GM10248 (cell line): ENCODE measurements at regions not wholly inside any gene's neighbourhood (a gene's known extent, or its start where the extent isn't known, plus 50 kb on each side); places are given as distances from the start of the nearest gene placed in this dataset.

ENCODE experiments used
- CTCF ChIA-PET: fragments of 300-600 bp; sonication (Branson Sonifier 250); formaldehyde crosslinking; extraction: SDS; loops from one replicate; lab custom pipeline; 2021; ENCODE audit warnings: antibody characterized with exemption; lab: Yijun Ruan, JAX
- POLR2A ChIA-PET: fragments of 350-650 bp; sonication (Branson Sonifier 250); formaldehyde crosslinking; extraction: SDS; loops from one replicate; lab custom pipeline; 2020; ENCODE audit warnings: antibody characterized with exemption; lab: Yijun Ruan, JAX
- DNase-seq: peaks from one replicate; pipeline ENCODE4 v3.0.0; 2012; ENCODE audit errors: extremely low spot score
- CTCF ChIP-seq: IDR thresholded peaks from 2 replicates; pipeline ENCODE4 v1.5.1; 2012; ENCODE audit warnings: mild to moderate bottlenecking, low read depth; ENCODE audit errors: extremely low read depth, missing control alignments, control extremely low read depth

- CTCF ChIA-PET: interaction anchor here (0.8 to 1.5 kb wide), 4 partner anchors 11 to 16 kb away, joined by 3 to 4 read pairs (median 3); no protein-coding TSS in a partner anchor
- TF ChIP-seq CTCF: no peak
- POLR2A ChIA-PET: no interaction called here
- DNase-seq: no peak
Observed at GRCh38 chr3:82015241-82015640, 253.8 kb upstream of the GBE1 start.

GRCh38 chr3:82012775-82013174 lies 251.3 kb upstream of the GBE1 start:
- ChIA-PET CTCF (no interaction called here), POLR2A (no interaction called here)
- no peak for TF ChIP-seq CTCF
- DNase-seq: no peak

GRCh38 chr3:82011336-82011735 lies 249.9 kb upstream of the GBE1 start:
- CTCF ChIA-PET: no interaction called here
- no peak for TF ChIP-seq CTCF
- no peak for DNase-seq
- POLR2A ChIA-PET: no interaction called here

- CTCF ChIA-PET: interaction anchor here (0.9 to 1.0 kb wide), 2 partner anchors 8 to 25 kb away, joined by 3 read pairs; no protein-coding TSS in a partner anchor
- DNase-seq: no peak
- no peak for TF ChIP-seq CTCF
- POLR2A ChIA-PET: no interaction called here
Observed at GRCh38 chr3:82005266-82005665, 243.8 kb upstream of the GBE1 start.

- TF ChIP-seq CTCF: no peak
- DNase-seq: no peak
- POLR2A ChIA-PET: no interaction called here
- CTCF ChIA-PET: no interaction called here
Observed at GRCh38 chr3:82004266-82004665, 242.8 kb upstream of the GBE1 start.

- TF ChIP-seq CTCF: no peak
- POLR2A ChIA-PET: no interaction called here
- no peak for DNase-seq
- CTCF ChIA-PET: no interaction called here
Observed at GRCh38 chr3:82002986-82003642, 241.7 kb upstream of the GBE1 start.
